ENCODE measurements at regions not wholly inside any gene's neighbourhood (a gene's known extent, or its start where the extent isn't known, plus 50 kb on each side); places are given as distances from the start of the nearest gene placed in this dataset.

GRCh38 chr22:48658246-48658645, 1169.4 kb downstream of the BRD1 start:
- no peak for TF ChIP-seq CTCF (IDR thresholded peaks at IDR 0.05; ENCODE audit: low read depth, low read length)
- no peak for DNase-seq (ENCODE audit: extremely low read depth, low read depth)

- TF ChIP-seq CTCF (IDR thresholded peaks at IDR 0.05; ENCODE audit: low read depth, low read length): no peak
- no peak for DNase-seq (ENCODE audit: extremely low read depth, low read depth)
Observed at GRCh38 chr22:48654492-48654891, 1173.2 kb downstream of the BRD1 start.

GRCh38 chr22:48653929-48654328, 1173.7 kb downstream of the BRD1 start:
- no peak for DNase-seq (ENCODE audit: extremely low read depth, low read depth)
- no peak for TF ChIP-seq CTCF (IDR thresholded peaks at IDR 0.05; ENCODE audit: low read depth, low read length)

- DNase-seq (ENCODE audit: extremely low read depth, low read depth): no peak
- TF ChIP-seq CTCF (IDR thresholded peaks at IDR 0.05; ENCODE audit: low read depth, low read length): no peak
Observed at GRCh38 chr22:48653306-48653705, 1174.4 kb downstream of the BRD1 start.

- no peak for DNase-seq (ENCODE audit: extremely low read depth, low read depth)
- no peak for TF ChIP-seq CTCF (IDR thresholded peaks at IDR 0.05; ENCODE audit: low read depth, low read length)
Observed at GRCh38 chr22:48652796-48653195, 1174.9 kb downstream of the BRD1 start.

- DNase-seq (ENCODE audit: extremely low read depth, low read depth): no peak
- TF ChIP-seq CTCF (IDR thresholded peaks at IDR 0.05; ENCODE audit: low read depth, low read length): no peak
Observed at GRCh38 chr22:48651981-48652538, 1175.6 kb downstream of the BRD1 start.

GRCh38 chr22:48651036-48651890, 1176.4 kb downstream of the BRD1 start:
- no peak for TF ChIP-seq CTCF (IDR thresholded peaks at IDR 0.05; ENCODE audit: low read depth, low read length)
- no peak for DNase-seq (ENCODE audit: extremely low read depth, low read depth)
